ENCODE measurements at regions not wholly inside any gene's neighbourhood (a gene's known extent, or its start where the extent isn't known, plus 50 kb on each side); places are given as distances from the start of the nearest gene placed in this dataset.

- Histone ChIP-seq H3K27me3 (ENCODE audit: control insufficient read depth in 1 of 2, insufficient read depth in 2 of 2, low read length in 2 of 2) (no peaks in the 10 kb centered on the region), H3K27ac (ENCODE audit: low read depth in 1 of 2, low read length in 2 of 2) (no peak overlapping the region), H3K4me1 (ENCODE audit: insufficient read depth, low read length) (no peaks in the 10 kb centered on the region), H3K9me3 (ENCODE audit: control insufficient read depth in 1 of 2, insufficient read depth in 1 of 2, low read length in 2 of 2) (no peaks in the 10 kb centered on the region), H3K4me3 (ENCODE audit: low read length) (no peak overlapping the region), H3K36me3 (ENCODE audit: insufficient read depth, low read length) (no peaks in the 10 kb centered on the region)
- ATAC-seq (ENCODE audit: poor library complexity) (no peak), DNase-seq (no peak)
- ChIA-PET CTCF (no interaction called here), POLR2A (no interaction called here)
- no peak overlapping the region for H3K27ac Mint-ChIP-seq
- H3K27me3 Mint-ChIP-seq = no peaks in the 10 kb centered on the region
- H3K9me3 Mint-ChIP-seq = no peaks in the 10 kb centered on the region
- no peaks in the 10 kb centered on the region for H3K36me3 Mint-ChIP-seq (ENCODE audit: low read depth)
- TF ChIP-seq CTCF (IDR thresholded peaks at IDR 0.05) = no peak
- H3K4me1 Mint-ChIP-seq (ENCODE audit: low read depth) = no peaks in the 10 kb centered on the region
- intact Hi-C loops (cut with DNase I, micrococcal nuclease) = no loop called here
- no peak overlapping the region for H3K4me3 Mint-ChIP-seq
These were observed 132.3 kb upstream of the RIOK3 start for GRCh38 chr18:23320709-23321236.

GRCh38 chr18:23321996-23322395 is 131.1 kb upstream of the RIOK3 start:
- Histone ChIP-seq H3K27me3 (ENCODE audit: control insufficient read depth in 1 of 2, insufficient read depth in 2 of 2, low read length in 2 of 2) (no peaks in the 10 kb centered on the region), H3K9me3 (ENCODE audit: control insufficient read depth in 1 of 2, insufficient read depth in 1 of 2, low read length in 2 of 2) (no peaks in the 10 kb centered on the region), H3K36me3 (ENCODE audit: insufficient read depth, low read length) (no peaks in the 10 kb centered on the region), H3K4me3 (ENCODE audit: low read length) (no peak overlapping the region), H3K27ac (ENCODE audit: low read depth in 1 of 2, low read length in 2 of 2) (no peak overlapping the region), H3K4me1 (ENCODE audit: insufficient read depth, low read length) (no peaks in the 10 kb centered on the region)
- H3K27ac Mint-ChIP-seq = no peak overlapping the region
- no peaks in the 10 kb centered on the region for H3K9me3 Mint-ChIP-seq
- POLR2A ChIA-PET = no interaction called here
- no peaks in the 10 kb centered on the region for H3K4me1 Mint-ChIP-seq (ENCODE audit: low read depth)
- intact Hi-C loops (cut with DNase I, micrococcal nuclease) = no loop called here
- no peak for DNase-seq
- H3K27me3 Mint-ChIP-seq = no peaks in the 10 kb centered on the region
- no peak overlapping the region for H3K4me3 Mint-ChIP-seq
- H3K36me3 Mint-ChIP-seq (ENCODE audit: low read depth) = no peaks in the 10 kb centered on the region
- CTCF ChIA-PET = no interaction called here
- no peak for ATAC-seq (ENCODE audit: poor library complexity)
- TF ChIP-seq CTCF (IDR thresholded peaks at IDR 0.05) = no peak

GRCh38 chr18:23324056-23324811 is 128.9 kb upstream of the RIOK3 start:
- Histone ChIP-seq H3K4me1 (ENCODE audit: insufficient read depth, low read length) (no peaks in the 10 kb centered on the region), H3K9me3 (ENCODE audit: control insufficient read depth in 1 of 2, insufficient read depth in 1 of 2, low read length in 2 of 2) (no peaks in the 10 kb centered on the region), H3K27me3 (ENCODE audit: control insufficient read depth in 1 of 2, insufficient read depth in 2 of 2, low read length in 2 of 2) (no peaks in the 10 kb centered on the region), H3K36me3 (ENCODE audit: insufficient read depth, low read length) (no peaks in the 10 kb centered on the region), H3K27ac (ENCODE audit: low read depth in 1 of 2, low read length in 2 of 2) (no peak overlapping the region), H3K4me3 (ENCODE audit: low read length) (no peak overlapping the region)
- TF ChIP-seq CTCF (IDR thresholded peaks at IDR 0.05) = no peak
- no peak overlapping the region for H3K27ac Mint-ChIP-seq
- H3K36me3 Mint-ChIP-seq (ENCODE audit: low read depth) = no peaks in the 10 kb centered on the region
- no peaks in the 10 kb centered on the region for H3K4me1 Mint-ChIP-seq (ENCODE audit: low read depth)
- H3K9me3 Mint-ChIP-seq = peaks cover 3% of the 10 kb centered on the region
- CTCF ChIA-PET = no interaction called here
- H3K27me3 Mint-ChIP-seq = no peaks in the 10 kb centered on the region
- intact Hi-C loops (cut with DNase I, micrococcal nuclease) = no loop called here
- no peak overlapping the region for H3K4me3 Mint-ChIP-seq
- POLR2A ChIA-PET = no interaction called here
- DNase-seq = no peak
- ATAC-seq (ENCODE audit: poor library complexity) = no peak

Measured in CD4-positive, alpha-beta T cell (primary cell).